Stimulated activated CD4-positive, alpha-beta T cell treated with anti-CD3 and anti-CD28 coated beads, Interleukin-1b, Interleukin-23, amount 100 ng/mL, for 48 hours (primary cell): ENCODE measurements at regions not wholly inside any gene's neighbourhood (a gene's known extent, or its start where the extent isn't known, plus 50 kb on each side); places are given as distances from the start of the nearest gene placed in this dataset.

Source experiments
- DNase-seq: peaks from one replicate; pipeline ENCODE4 v3.0.0-alpha.2; 2020

GRCh38 chr3:181040030-181040429, 50.5 kb upstream of the DNAJC19 start:
- no peak for DNase-seq
